WTC11 (cell line): ENCODE measurements at regions not wholly inside any gene's neighbourhood (a gene's known extent, or its start where the extent isn't known, plus 50 kb on each side); places are given as distances from the start of the nearest gene placed in this dataset.

ENCODE experiments used
- ATAC-seq: fragments of 200-7000 bp; cut with Tn5 transposase; 2 replicates; pipeline ENCODE4 v1.10.0; 2021; ENCODE audit warnings: mild to moderate bottlenecking, moderate library complexity
- CTCF ChIA-PET: fragments of 300-600 bp; sonication (Branson Sonifier 250); formaldehyde crosslinking; loops from one replicate; lab custom pipeline; 2021; ENCODE audit warnings: antibody characterized with exemption; lab: Charles Lee
- POLR2A ChIA-PET: fragments of 350-600 bp; sonication (Branson Sonifier 250); formaldehyde crosslinking; loops from one replicate; lab custom pipeline; 2021; ENCODE audit warnings: antibody characterized with exemption; lab: Charles Lee
- DNase-seq: peaks from one replicate; pipeline ENCODE4 v3.0.0; 2021; ENCODE audit warnings: low spot score
- H3K27ac Mint-ChIP-seq: 2 replicates; pipeline ENCODE4 v1.8.0; 2021; ENCODE audit warnings: mixed read lengths
- H3K27me3 Mint-ChIP-seq: 2 replicates; pipeline ENCODE4 v1.8.0; 2021; ENCODE audit warnings: low read depth, mild to moderate bottlenecking, moderate library complexity, mixed read lengths
- H3K36me3 Mint-ChIP-seq: 2 replicates; pipeline ENCODE4 v1.8.0; 2021; ENCODE audit warnings: mixed read lengths
- H3K4me1 Mint-ChIP-seq: 2 replicates; pipeline ENCODE4 v1.8.0; 2022; ENCODE audit warnings: mixed read lengths
- H3K4me3 Mint-ChIP-seq: 2 replicates; pipeline ENCODE4 v1.8.0; 2021; ENCODE audit warnings: mild to moderate bottlenecking, moderate library complexity, mixed read lengths
- H3K9me3 Mint-ChIP-seq: 2 replicates; pipeline ENCODE4 v1.8.0; 2021; ENCODE audit warnings: mixed read lengths
- AFF4 ChIP-seq: sonication (generic); formaldehyde crosslinking; IDR thresholded peaks from 2 replicates; pipeline ENCODE4 v1.8.1; 2023; ENCODE audit warnings: mild to moderate bottlenecking, missing genetic modification reagents, borderline replicate concordance
- AR ChIP-seq: fragments of 250-450 bp; sonication (Bioruptor Pico); IDR thresholded peaks from 2 replicates; pipeline ENCODE4 v1.9.0; 2021; ENCODE audit warnings: mild to moderate bottlenecking
- E2F4 ChIP-seq: sonication (generic); formaldehyde crosslinking; IDR thresholded peaks from 2 replicates; pipeline ENCODE4 v1.8.1; 2022; ENCODE audit warnings: low read depth, mild to moderate bottlenecking, moderate library complexity, missing genetic modification reagents, borderline replicate concordance
- FOXJ3 ChIP-seq: sonication (generic); formaldehyde crosslinking; IDR thresholded peaks from 2 replicates; pipeline ENCODE4 v1.9.0; 2021; ENCODE audit warnings: missing genetic modification reagents, mild to moderate bottlenecking, borderline replicate concordance
- GTF2I ChIP-seq: fragments of 250-450 bp; sonication (Bioruptor Pico); conservative IDR thresholded peaks from 2 replicates; pipeline ENCODE4 v1.4.0; 2021; ENCODE audit warnings: mild to moderate bottlenecking
- HMGXB4 ChIP-seq: sonication (generic); formaldehyde crosslinking; IDR thresholded peaks from 2 replicates; pipeline ENCODE4 v1.8.1; 2023; ENCODE audit warnings: mild to moderate bottlenecking, moderate library complexity, missing genetic modification reagents
- IRF1 ChIP-seq: sonication (generic); formaldehyde crosslinking; IDR thresholded peaks from 2 replicates; pipeline ENCODE4 v1.8.0; 2023; ENCODE audit warnings: missing genetic modification reagents
- JUN ChIP-seq: sonication (generic); formaldehyde crosslinking; IDR thresholded peaks from 2 replicates; pipeline ENCODE4 v1.8.0; 2023; ENCODE audit warnings: mild to moderate bottlenecking, missing genetic modification reagents
- MYBL2 ChIP-seq: sonication (generic); formaldehyde crosslinking; IDR thresholded peaks from 2 replicates; pipeline ENCODE4 v1.8.1; 2023; ENCODE audit warnings: mild to moderate bottlenecking, moderate library complexity, missing genetic modification reagents
- NFYB ChIP-seq: sonication (generic); formaldehyde crosslinking; conservative IDR thresholded peaks from 2 replicates; pipeline ENCODE4 v1.8.0; 2022; ENCODE audit warnings: low read depth, missing genetic modification reagents
- SP1 ChIP-seq: sonication (generic); formaldehyde crosslinking; conservative IDR thresholded peaks from 2 replicates; pipeline ENCODE4 v1.8.1; 2022; ENCODE audit warnings: missing genetic modification reagents
- TP53 ChIP-seq: sonication (generic); formaldehyde crosslinking; IDR thresholded peaks from 2 replicates; pipeline ENCODE4 v1.8.1; 2023; ENCODE audit warnings: mild to moderate bottlenecking, missing genetic modification reagents
- USF1 ChIP-seq: sonication (generic); formaldehyde crosslinking; IDR thresholded peaks from 2 replicates; pipeline ENCODE4 v1.8.0; 2022; ENCODE audit warnings: mild to moderate bottlenecking, missing genetic modification reagents
- ZBTB21 ChIP-seq: sonication (generic); formaldehyde crosslinking; IDR thresholded peaks from 2 replicates; pipeline ENCODE4 v1.8.1; 2023; ENCODE audit warnings: mild to moderate bottlenecking, missing genetic modification reagents, borderline replicate concordance
- ZNF138 ChIP-seq: sonication (generic); formaldehyde crosslinking; conservative IDR thresholded peaks from 2 replicates; pipeline ENCODE4 v1.8.1; 2022; ENCODE audit warnings: mild to moderate bottlenecking, moderate library complexity, missing genetic modification reagents
- ZNF416 ChIP-seq: fragments of 250-450 bp; sonication (Bioruptor Pico); IDR thresholded peaks from 2 replicates; pipeline ENCODE4 v1.9.0; 2021; ENCODE audit warnings: mild to moderate bottlenecking, inconsistent platforms
- ZNF423 ChIP-seq: fragments of 250-450 bp; sonication (Bioruptor Pico); IDR thresholded peaks from 2 replicates; pipeline ENCODE4 v2.1.2; 2022; ENCODE audit warnings: mild to moderate bottlenecking, moderate library complexity
- ZNF425 ChIP-seq: fragments of 250-450 bp; sonication (Bioruptor Pico); conservative IDR thresholded peaks from 2 replicates; pipeline ENCODE4 v1.9.0; 2021; ENCODE audit warnings: mild to moderate bottlenecking

GRCh38 chr7:94123136-94123535, 119.0 kb upstream of the BET1 start:
- Mint-ChIP-seq H3K27ac (no peak overlapping the region), H3K36me3 (no peaks in the 10 kb centered on the region), H3K27me3 (no peaks in the 10 kb centered on the region), H3K9me3 (no peaks in the 10 kb centered on the region), H3K4me3 (no peak overlapping the region), H3K4me1 (no peaks in the 10 kb centered on the region)
- no peak for TF ChIP-seq AR (CRISPR knock-in tag)
- ATAC-seq = no peak
- DNase-seq = no peak
- POLR2A ChIA-PET = no interaction called here
- CTCF ChIA-PET = no interaction called here

- Mint-ChIP-seq H3K27ac (no peak overlapping the region), H3K27me3 (no peaks in the 10 kb centered on the region), H3K4me1 (no peaks in the 10 kb centered on the region), H3K4me3 (no peak overlapping the region), H3K36me3 (no peaks in the 10 kb centered on the region), H3K9me3 (no peaks in the 10 kb centered on the region)
- ChIA-PET POLR2A (no interaction called here), CTCF (interaction anchor here (0.8 kb wide), 1 partner anchor 268 kb away, joined by 3 read pairs; the partner anchor contains the start of gene COL1A2)
- ATAC-seq (no peak), DNase-seq (no peak)
- TF ChIP-seq AFF4 (CRISPR knock-in tag) (no peak), ZNF423 (CRISPR knock-in tag) (no peak), AR (CRISPR knock-in tag) (no peak), E2F4 (CRISPR knock-in tag) (no peak), MYBL2 (CRISPR knock-in tag) (no peak), ZNF416 (no peak), TP53 (no peak), GTF2I (CRISPR knock-in tag) (no peak), SP1 (CRISPR knock-in tag) (no peak), USF1 (CRISPR knock-in tag) (no peak), HMGXB4 (CRISPR knock-in tag) (no peak), IRF1 (no peak), ZNF425 (CRISPR knock-in tag) (no peak), FOXJ3 (no peak), NFYB (no peak), JUN (CRISPR knock-in tag) (no peak), ZNF138 (CRISPR knock-in tag) (no peak), ZBTB21 (CRISPR knock-in tag) (no peak)
These were observed 122.9 kb upstream of the BET1 start for GRCh38 chr7:94127026-94127425.
